Naive thymus-derived CD8-positive, alpha-beta T cell (primary cell): ENCODE measurements at regions not wholly inside any gene's neighbourhood (a gene's known extent, or its start where the extent isn't known, plus 50 kb on each side); places are given as distances from the start of the nearest gene placed in this dataset.
A peak's percentile ranks its signal among the peaks of the same experiment; 100 is the strongest.
"Not testable (repeated sequence)": the region's sequence is repeated elsewhere in the genome, so short reads cannot be mapped to it uniquely, and the experiment has no call there.

Experiments used
- ATAC-seq, 2 donors: fragments of 150-1000 bp; cut with Tn5 transposase in 1 of 2; sonication (Bioruptor Pico), chemical (Tn5 transposase) in 1 of 2; 1 replicate in 1 of 2; 2 replicates in 1 of 2; pipeline ENCODE4 v1.10.0; 2021; ENCODE audit warnings: mild to moderate bottlenecking in 2 of 2, moderate library complexity in 2 of 2
- POLR2A ChIA-PET: fragments of 350-600 bp; sonication (Branson Sonifier 250); formaldehyde crosslinking; loops from one replicate; lab custom pipeline; 2021; ENCODE audit warnings: antibody characterized with exemption; lab: Charles Lee
- DNase-seq, 10 donors: peaks; one replicate each; pipeline versions ENCODE4 v3.0.0 to v3.0.0-alpha.2; 2020 to 2022
- H3K27ac Mint-ChIP-seq, 10 donors: one replicate each; pipeline ENCODE4 v1.8.0; 2020 to 2022; ENCODE audit warnings: mild to moderate bottlenecking in 10 of 10, mixed read lengths in 10 of 10, moderate library complexity in 4 of 10, inconsistent platforms in 1 of 10
- H3K27me3 Mint-ChIP-seq, 5 donors: one replicate each; pipeline ENCODE4 v1.8.0; 2021 to 2022; ENCODE audit warnings: mixed read lengths in 5 of 5
- H3K36me3 Mint-ChIP-seq, 3 donors: one replicate each; pipeline ENCODE4 v1.8.0; 2020 to 2022; ENCODE audit warnings: mixed read lengths in 3 of 3, mild to moderate bottlenecking in 2 of 3, inconsistent platforms in 1 of 3
- H3K4me1 Mint-ChIP-seq, 4 donors: one replicate each; pipeline ENCODE4 v1.8.0; 2021 to 2022; ENCODE audit warnings: mixed read lengths in 4 of 4
- H3K4me3 Mint-ChIP-seq, 10 donors: one replicate each; pipeline ENCODE4 v1.8.0; 2020 to 2022; ENCODE audit warnings: mild to moderate bottlenecking in 10 of 10, mixed read lengths in 10 of 10, moderate library complexity in 6 of 10, inconsistent platforms in 1 of 10
- H3K9me3 Mint-ChIP-seq, 9 donors: one replicate each; pipeline ENCODE4 v1.8.0; 2020 to 2022; ENCODE audit warnings: mixed read lengths in 9 of 9, mild to moderate bottlenecking in 3 of 9, inconsistent platforms in 1 of 9, moderate library complexity in 1 of 9

DNA sequence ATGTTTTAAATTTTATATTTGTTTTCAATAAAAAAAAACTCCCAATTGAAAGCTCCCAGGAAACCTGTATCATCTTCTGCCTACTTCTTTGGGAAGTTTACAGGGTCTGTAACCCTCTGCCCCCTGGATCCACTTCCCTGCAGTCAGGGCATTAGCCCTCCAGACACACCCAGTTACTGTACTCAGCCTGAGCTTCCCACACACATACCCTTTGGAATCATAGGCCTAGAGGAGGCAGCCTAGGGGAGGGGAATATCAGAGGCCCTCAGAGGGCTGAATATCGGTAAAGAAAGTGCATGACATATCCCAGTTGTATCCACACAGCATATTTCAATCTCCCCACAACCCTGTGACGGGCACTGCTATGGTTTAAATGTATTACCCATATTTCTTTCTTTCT is 56.2 kb upstream of the TFPI start:
- H3K27me3 Mint-ChIP-seq, POLR2A ChIA-PET, DNase-seq, ATAC-seq, H3K9me3 Mint-ChIP-seq, H3K36me3 Mint-ChIP-seq, H3K27ac Mint-ChIP-seq, H3K4me1 Mint-ChIP-seq, H3K4me3 Mint-ChIP-seq: not testable (repeated sequence)

DNA sequence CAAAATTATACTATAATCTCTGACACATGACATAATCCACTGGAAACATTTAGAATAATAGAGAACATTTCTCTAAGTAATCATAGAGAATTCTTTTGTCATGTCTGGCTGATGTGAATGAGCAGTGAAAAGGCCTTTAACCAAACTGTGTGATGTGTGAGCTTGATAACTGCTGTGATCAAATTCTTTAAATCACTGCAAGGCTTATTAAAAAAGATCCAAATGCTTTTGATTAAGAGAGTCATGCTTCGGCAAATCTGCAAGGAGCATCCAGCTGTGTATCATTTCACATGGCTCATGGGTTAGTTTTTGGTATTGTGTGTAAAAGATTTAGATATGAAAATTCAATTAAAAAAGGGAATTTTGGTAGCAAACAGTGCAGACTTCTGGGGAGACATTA is 58.6 kb upstream of the TFPI start:
- no peaks in the 10 kb centered on the region for H3K36me3 Mint-ChIP-seq
- H3K9me3 Mint-ChIP-seq, result peaks cover 0 to 1% (median 0%) of the 10 kb centered on the region in 9 donors
- H3K27me3 Mint-ChIP-seq, result peaks cover 0 to 2% (median 0%) of the 10 kb centered on the region in 5 donors
- H3K27ac Mint-ChIP-seq, result no peak overlapping the region
- H3K4me3 Mint-ChIP-seq, result no peak overlapping the region
- ATAC-seq (no peak), DNase-seq (no peak)
- H3K4me1 Mint-ChIP-seq, result no peaks in the 10 kb centered on the region
- POLR2A ChIA-PET, result no interaction called here

DNA sequence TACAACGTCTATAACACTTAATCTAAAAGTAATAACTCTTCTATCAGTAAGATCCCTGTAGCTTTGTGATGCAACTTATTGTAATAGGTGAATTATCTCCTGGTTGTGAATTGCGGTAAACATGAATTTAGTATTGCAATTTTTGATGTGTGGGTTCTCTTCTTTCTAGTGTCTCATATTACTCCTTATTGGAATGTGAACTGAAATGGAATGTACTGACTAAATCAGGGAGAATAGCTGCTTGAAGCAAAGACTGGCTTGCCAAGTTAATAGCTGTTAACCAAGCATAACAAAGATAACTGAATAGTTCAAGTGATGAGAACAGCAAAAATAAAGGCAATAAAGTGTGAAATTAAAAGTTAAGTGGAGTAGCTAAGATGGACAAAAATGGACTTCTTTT is 60.5 kb upstream of the TFPI start:
- POLR2A ChIA-PET, result no interaction called here
- H3K9me3 Mint-ChIP-seq, result peaks cover 0 to 1% (median 0%) of the 10 kb centered on the region in 9 donors
- H3K27ac Mint-ChIP-seq, result no peak overlapping the region
- no peak overlapping the region for H3K4me3 Mint-ChIP-seq
- H3K4me1 Mint-ChIP-seq, result no peaks in the 10 kb centered on the region
- peaks cover 0 to 2% (median 0%) of the 10 kb centered on the region in 5 donors for H3K27me3 Mint-ChIP-seq
- ATAC-seq (no peak), DNase-seq (no peak)
- no peaks in the 10 kb centered on the region for H3K36me3 Mint-ChIP-seq

DNA sequence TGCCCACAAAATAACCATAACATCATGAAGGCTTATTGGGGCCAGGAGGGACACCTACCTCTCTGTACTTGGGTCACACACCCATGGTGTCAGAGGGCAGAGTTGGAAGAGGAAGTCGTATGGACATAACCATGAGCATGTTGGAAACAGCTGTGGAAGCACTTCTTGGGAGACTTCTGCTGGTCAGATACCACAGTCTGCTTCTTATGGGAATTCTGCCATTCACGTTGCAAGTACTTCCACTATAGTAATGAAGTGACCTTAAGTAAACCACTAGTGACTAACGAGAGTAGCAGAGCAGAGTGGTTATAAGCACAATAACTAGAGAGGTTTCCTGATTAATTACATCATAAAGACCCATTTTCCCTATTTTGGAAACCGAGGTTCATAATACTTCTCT is 61.1 kb upstream of the TFPI start:
- H3K36me3 Mint-ChIP-seq, result no peaks in the 10 kb centered on the region
- no peaks in the 10 kb centered on the region for H3K27me3 Mint-ChIP-seq
- no peaks in the 10 kb centered on the region for H3K4me1 Mint-ChIP-seq
- POLR2A ChIA-PET, result no interaction called here
- ATAC-seq, result no peak
- H3K27ac Mint-ChIP-seq, result no peak overlapping the region
- no peak overlapping the region for H3K4me3 Mint-ChIP-seq
- H3K9me3 Mint-ChIP-seq, result peaks cover 0 to 1% (median 0%) of the 10 kb centered on the region in 9 donors
- no peak for DNase-seq

DNA sequence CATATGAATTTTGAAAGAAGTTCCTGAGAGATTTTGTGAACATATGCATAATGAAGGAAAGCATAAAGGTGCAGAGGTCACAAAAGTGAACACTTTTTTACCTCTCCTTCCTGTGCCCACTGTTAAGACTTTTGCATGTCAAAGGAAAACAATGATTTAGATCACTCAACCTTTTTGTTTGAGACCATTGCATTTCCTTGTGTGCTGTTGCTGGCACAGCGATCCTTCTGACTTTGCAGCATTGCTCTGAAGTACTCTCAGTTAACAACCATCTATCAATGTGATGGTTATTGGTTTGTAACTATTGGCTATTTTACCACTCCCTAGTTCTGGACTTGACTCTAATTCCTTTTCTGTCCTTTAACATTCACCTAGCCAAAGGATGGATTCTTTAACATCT is 61.7 kb upstream of the TFPI start:
- Mint-ChIP-seq H3K27ac (no peak overlapping the region), H3K27me3 (no peaks in the 10 kb centered on the region)

DNA sequence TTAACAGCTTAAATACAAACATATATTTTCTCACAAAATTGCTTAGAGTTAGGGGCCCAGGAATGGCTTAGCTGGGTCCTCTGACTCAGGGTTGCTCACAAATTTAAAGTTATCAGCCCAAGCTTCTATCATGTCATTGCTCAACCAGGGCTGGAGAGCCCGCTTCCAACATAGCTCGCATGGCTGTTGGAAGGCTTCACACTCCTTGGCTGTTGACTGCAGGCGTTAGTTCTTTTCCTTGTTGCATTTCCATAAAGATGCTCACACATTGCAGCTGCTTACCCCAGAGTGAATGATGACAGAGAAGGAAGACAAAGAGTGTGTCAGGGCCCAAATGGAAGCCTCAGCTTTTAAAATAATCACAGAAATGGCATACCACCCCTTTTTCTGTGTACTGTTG is 62.9 kb upstream of the TFPI start:
- Mint-ChIP-seq H3K27ac (no peak overlapping the region), H3K9me3 (no peaks in the 10 kb centered on the region), H3K36me3 (no peaks in the 10 kb centered on the region), H3K4me3 (no peak overlapping the region), H3K27me3 (peaks cover 0 to 2% (median 0%) of the 10 kb centered on the region in 5 donors), H3K4me1 (no peaks in the 10 kb centered on the region)
- POLR2A ChIA-PET, result no interaction called here
- DNase-seq (no peak), ATAC-seq (no peak)

More for the DNA sequence above, 61.7 kb upstream of the TFPI start:
- H3K4me1 Mint-ChIP-seq, result no peaks in the 10 kb centered on the region
- H3K36me3 Mint-ChIP-seq, result no peaks in the 10 kb centered on the region
- H3K4me3 Mint-ChIP-seq, result no peak overlapping the region
- ATAC-seq (no peak), DNase-seq (no peak)
- POLR2A ChIA-PET, result no interaction called here
- H3K9me3 Mint-ChIP-seq, result no peaks in the 10 kb centered on the region

DNA sequence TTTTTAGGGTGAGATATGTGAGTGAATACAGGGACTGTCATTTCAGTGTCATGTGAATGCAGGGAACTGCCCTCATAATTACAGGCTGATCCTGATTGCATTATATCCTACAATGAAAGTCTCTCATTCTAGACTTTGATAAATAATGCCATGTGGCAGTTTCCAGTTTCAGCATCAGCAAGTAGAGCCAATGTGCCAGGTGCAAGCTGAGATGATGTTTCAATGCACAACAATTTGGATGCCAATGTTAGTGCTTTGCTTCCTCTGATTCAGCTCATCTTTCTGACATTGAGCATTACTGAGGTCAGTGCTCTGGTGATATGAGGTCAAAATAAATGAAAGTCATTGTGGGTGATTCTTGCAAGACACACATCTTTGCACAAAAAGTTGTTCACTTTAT is 63.7 kb upstream of the TFPI start:
- no peak overlapping the region for H3K27ac Mint-ChIP-seq
- DNase-seq, result no peak
- H3K4me1 Mint-ChIP-seq, result no peaks in the 10 kb centered on the region
- peaks cover 0 to 2% (median 0%) of the 10 kb centered on the region in 5 donors for H3K27me3 Mint-ChIP-seq
- POLR2A ChIA-PET, result no interaction called here
- ATAC-seq, result no peak
- no peak overlapping the region for H3K4me3 Mint-ChIP-seq
- H3K9me3 Mint-ChIP-seq, result no peaks in the 10 kb centered on the region
- no peaks in the 10 kb centered on the region for H3K36me3 Mint-ChIP-seq

DNA sequence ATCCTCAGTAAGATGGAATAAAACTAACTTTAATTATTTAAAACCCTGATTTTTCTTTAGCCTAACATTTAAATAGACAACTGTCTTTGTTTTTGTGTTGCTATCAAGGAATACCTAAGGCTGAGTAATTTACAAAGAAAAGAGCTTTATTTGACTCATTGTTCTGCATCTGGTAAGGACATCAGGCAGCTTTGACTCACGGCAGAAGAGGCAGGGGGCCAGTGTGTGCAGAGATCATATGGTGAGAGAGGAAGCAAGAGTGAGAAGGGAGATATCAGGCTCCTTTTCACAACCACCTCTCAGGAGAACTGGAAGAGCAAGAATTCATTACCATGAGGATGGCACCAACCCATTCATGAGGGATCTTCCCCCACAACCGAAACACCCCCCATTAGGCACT is 64.6 kb upstream of the TFPI start:
- H3K9me3 Mint-ChIP-seq, result no peaks in the 10 kb centered on the region
- peaks cover 0 to 2% (median 0%) of the 10 kb centered on the region in 5 donors for H3K27me3 Mint-ChIP-seq
- peak overlapping the region in 1 of 10 donors; percentile 7 for H3K27ac Mint-ChIP-seq
- no peaks in the 10 kb centered on the region for H3K36me3 Mint-ChIP-seq
- ATAC-seq, result no peak
- DNase-seq, result no peak
- POLR2A ChIA-PET, result no interaction called here
- no peak overlapping the region for H3K4me3 Mint-ChIP-seq
- H3K4me1 Mint-ChIP-seq, result no peaks in the 10 kb centered on the region

DNA sequence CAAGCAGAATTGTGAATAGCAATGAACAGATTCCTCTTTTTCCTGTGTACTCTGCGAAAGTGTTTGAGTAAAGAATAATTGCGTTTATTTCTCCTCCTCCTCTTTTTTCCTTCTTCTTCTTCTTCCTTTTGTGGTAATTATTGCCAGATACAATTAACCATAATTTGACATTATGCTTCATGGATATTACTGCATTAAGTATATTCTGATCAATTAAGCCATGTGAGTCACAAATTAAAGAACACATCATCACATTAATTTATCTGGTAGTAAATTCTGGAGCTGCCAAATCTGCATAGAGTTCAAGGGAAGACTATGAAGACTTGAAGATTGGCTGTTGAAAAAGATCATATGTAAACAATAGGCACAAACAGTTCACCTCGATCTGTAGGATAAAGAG is 72.9 kb upstream of the TFPI start:
- POLR2A ChIA-PET, result no interaction called here
- Mint-ChIP-seq H3K4me3 (no peak overlapping the region), H3K9me3 (peaks cover 0 to 22% (median 7%) of the 10 kb centered on the region in 9 donors), H3K27me3 (no peaks in the 10 kb centered on the region), H3K4me1 (no peaks in the 10 kb centered on the region), H3K27ac (no peak overlapping the region), H3K36me3 (no peaks in the 10 kb centered on the region)
- no peak for ATAC-seq
- no peak for DNase-seq

DNA sequence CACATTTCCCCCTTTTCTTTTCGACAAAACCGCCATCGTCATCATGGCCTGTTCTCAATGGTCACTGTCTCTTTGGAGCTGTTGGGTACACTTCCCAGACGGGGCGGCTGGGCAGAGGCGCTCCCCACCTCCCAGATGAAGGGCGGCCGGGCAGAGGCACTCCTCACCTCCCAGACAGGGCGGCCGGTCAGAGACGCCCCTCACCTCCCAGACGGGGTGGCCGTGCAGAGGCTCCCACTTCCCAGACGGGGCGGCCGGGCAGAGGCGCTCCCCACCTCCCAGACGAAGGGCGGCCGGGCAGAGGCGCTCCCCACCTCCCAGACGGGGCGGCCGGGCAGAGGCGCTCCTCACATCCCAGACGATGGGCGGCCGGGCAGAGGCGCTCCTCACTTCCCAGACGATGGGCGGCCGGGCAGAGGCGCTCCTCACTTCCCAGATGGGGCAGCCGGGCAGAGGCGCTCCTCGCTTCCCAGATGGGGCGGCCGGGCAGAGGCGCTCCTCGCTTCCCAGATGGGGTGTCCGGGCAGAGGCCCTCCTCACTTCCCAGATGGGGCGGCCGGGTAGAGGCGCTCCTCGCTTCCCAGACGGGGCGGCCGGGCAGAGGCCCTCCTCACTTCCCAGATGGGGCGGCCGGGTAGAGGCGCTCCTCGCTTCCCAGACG is 82.6 kb upstream of the TFPI start:
- H3K27me3 Mint-ChIP-seq, H3K4me3 Mint-ChIP-seq, ATAC-seq, DNase-seq, H3K36me3 Mint-ChIP-seq, H3K27ac Mint-ChIP-seq, POLR2A ChIA-PET, H3K4me1 Mint-ChIP-seq: not testable (repeated sequence)
- peaks cover 0 to 13% (median 2%) of the 10 kb centered on the region in 9 donors for H3K9me3 Mint-ChIP-seq

DNA sequence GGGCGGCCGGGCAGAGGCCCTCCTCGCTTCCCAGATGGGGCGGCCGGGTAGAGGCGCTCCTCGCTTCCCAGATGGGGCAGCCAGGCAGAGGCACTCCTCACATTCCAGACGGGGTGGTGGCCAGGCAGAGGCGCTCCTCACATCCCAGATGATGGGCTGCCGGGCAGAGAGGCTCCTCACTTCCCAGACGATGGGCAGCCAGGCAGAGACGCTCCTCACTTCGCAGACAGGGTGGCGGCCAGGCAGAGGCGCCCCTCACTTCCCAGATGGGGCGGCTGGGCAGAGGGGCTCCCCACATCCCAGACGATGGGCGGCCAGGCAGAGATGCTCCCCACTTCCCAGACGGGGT is 83.1 kb upstream of the TFPI start:
- H3K9me3 Mint-ChIP-seq, result peaks cover 0 to 13% (median 2%) of the 10 kb centered on the region in 9 donors
- DNase-seq, ATAC-seq, H3K4me1 Mint-ChIP-seq, H3K27me3 Mint-ChIP-seq, H3K27ac Mint-ChIP-seq, H3K36me3 Mint-ChIP-seq, H3K4me3 Mint-ChIP-seq, POLR2A ChIA-PET: not testable (repeated sequence)

DNA sequence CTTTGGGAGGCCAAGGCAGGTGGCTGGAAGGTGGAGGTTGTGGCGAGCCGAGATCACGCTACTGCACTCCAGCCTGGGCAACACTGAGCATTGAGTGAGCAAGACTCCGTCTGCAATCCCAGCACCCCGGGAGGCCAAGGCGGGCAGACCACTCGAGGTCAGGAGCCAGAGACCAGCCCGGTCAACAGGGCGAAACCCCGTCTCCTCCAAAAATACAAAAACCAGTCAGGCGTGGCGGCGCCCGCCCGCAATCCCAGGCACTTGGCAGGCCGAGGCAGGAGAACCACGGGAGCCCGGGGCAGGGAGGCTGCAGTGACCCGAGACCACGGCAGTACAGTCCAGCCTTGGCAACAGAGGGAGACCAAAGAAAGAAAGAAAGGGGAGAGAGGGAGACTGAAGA is 83.5 kb upstream of the TFPI start:
- POLR2A ChIA-PET, H3K4me1 Mint-ChIP-seq, DNase-seq, H3K27me3 Mint-ChIP-seq, H3K27ac Mint-ChIP-seq, H3K4me3 Mint-ChIP-seq, ATAC-seq, H3K36me3 Mint-ChIP-seq: not testable (repeated sequence)
- H3K9me3 Mint-ChIP-seq, result peaks cover 0 to 13% (median 2%) of the 10 kb centered on the region in 9 donors

DNA sequence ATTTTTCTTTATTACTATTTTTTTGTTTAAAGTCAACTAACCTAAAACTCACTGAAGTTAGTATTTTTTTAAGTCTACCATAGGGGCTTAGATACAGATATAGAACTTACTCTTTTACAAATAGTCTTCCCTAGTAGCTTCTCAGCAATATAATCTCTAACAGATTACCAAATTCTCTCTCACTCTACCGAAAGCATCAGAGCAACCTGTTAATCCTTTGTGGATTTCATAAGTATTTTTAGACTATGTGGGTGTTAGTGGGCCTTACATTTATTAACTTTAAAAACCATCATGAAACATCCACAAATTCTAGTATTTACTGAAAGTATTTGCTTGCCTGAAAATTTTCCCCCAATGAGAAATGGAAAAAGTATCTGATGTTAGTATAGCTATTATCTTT is 84.6 kb upstream of the TFPI start:
- DNase-seq, result no peak
- no peak for ATAC-seq
- Mint-ChIP-seq H3K27me3 (no peaks in the 10 kb centered on the region), H3K4me1 (no peaks in the 10 kb centered on the region), H3K9me3 (peaks cover 0 to 13% (median 2%) of the 10 kb centered on the region in 9 donors), H3K4me3 (no peak overlapping the region), H3K27ac (no peak overlapping the region), H3K36me3 (peaks cover 0 to 4% (median 0%) of the 10 kb centered on the region in 3 donors)
- POLR2A ChIA-PET, result no interaction called here

DNA sequence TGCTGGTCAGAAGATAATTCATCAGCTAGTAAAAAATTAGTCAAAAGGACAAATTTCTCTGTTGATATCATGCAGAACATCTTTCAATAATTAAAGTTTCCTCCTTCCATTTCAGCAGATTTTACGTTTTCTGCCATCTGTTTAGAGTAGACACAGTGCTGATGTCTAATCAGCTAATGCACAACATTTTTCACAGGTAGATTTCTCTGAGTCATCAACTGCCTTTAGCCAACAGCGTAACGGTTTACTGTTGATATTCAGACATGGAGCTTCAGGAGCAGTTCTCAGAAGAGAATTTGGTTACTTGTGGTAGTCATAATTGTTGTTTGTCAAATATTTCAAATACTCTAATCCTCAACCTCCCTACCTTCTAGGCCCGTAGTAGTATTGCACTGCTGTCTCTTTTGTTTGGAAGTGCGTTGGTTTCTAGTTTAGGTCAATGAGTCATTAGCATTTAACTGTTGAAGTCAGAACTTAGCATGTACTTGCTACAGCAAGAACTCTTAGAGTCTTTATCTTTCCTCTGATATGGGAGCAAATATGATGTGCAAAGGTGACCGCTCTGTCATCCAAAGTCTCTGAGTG is 86.8 kb upstream of the TFPI start:
- ATAC-seq, result no peak
- POLR2A ChIA-PET, result no interaction called here

More for the DNA sequence above, 86.8 kb upstream of the TFPI start:
- Mint-ChIP-seq H3K27ac (no peak overlapping the region), H3K9me3 (peaks cover 0 to 3% (median 0%) of the 10 kb centered on the region in 9 donors), H3K4me3 (no peak overlapping the region), H3K36me3 (no peaks in the 10 kb centered on the region), H3K4me1 (no peaks in the 10 kb centered on the region), H3K27me3 (no peaks in the 10 kb centered on the region)
- no peak for DNase-seq
